SU-DHL-6 (cell line): ENCODE measurements at regions not wholly inside any gene's neighbourhood (a gene's known extent, or its start where the extent isn't known, plus 50 kb on each side); places are given as distances from the start of the nearest gene placed in this dataset.

Experiments used
- H2AFZ ChIP-seq: fragments of 200-600 bp; sonication (generic); 2 replicates; pipeline ENCODE4 v1.6.1; 2014; ENCODE audit warnings: low read depth, mild to moderate bottlenecking, moderate library complexity, mixed read lengths, antibody characterized with exemption, low read length; ENCODE audit not compliant: severe bottlenecking
- H3F3A ChIP-seq: fragments of 200-600 bp; shearing (Covaris generic); 2 replicates; pipeline ENCODE4 v1.6.0; 2016; ENCODE audit warnings: antibody characterized with exemption, mild to moderate bottlenecking; ENCODE audit not compliant: insufficient read depth
- H3K27ac ChIP-seq: fragments of 200-600 bp; sonication (generic); 2 replicates; pipeline ENCODE4 v1.5.1; 2016; ENCODE audit warnings: low read depth, mild to moderate bottlenecking, low read length, moderate library complexity, mixed read lengths
- H3K27me3 ChIP-seq: fragments of 200-600 bp; sonication (generic), shearing (Covaris generic); 2 replicates; pipeline ENCODE4 v1.6.0; 2014; ENCODE audit warnings: mild to moderate bottlenecking, low read length
- H3K36me3 ChIP-seq: fragments of 200-600 bp; sonication (generic); 2 replicates; pipeline ENCODE4 v1.6.1; 2014; ENCODE audit warnings: mild to moderate bottlenecking, low read length, mixed read lengths
- H3K4me2 ChIP-seq: fragments of 300-600, 200-600 bp; shearing (Covaris generic), sonication (generic); 2 replicates; pipeline ENCODE4 v1.6.0; 2014; ENCODE audit warnings: low read length, low read depth, mild to moderate bottlenecking; ENCODE audit not compliant: poor library complexity, severe bottlenecking
- H3K4me3 ChIP-seq: fragments of 200-600 bp; sonication (generic); 2 replicates; pipeline ENCODE4 v1.5.1; 2014; ENCODE audit warnings: antibody characterized with exemption, low read length, mild to moderate bottlenecking, mixed read lengths; ENCODE audit not compliant: insufficient read depth, poor library complexity, severe bottlenecking
- H3K79me2 ChIP-seq: fragments of 200-600 bp; sonication (generic); 2 replicates; pipeline ENCODE4 v1.6.1; 2014; ENCODE audit warnings: mild to moderate bottlenecking, low read length, moderate library complexity; ENCODE audit not compliant: insufficient read depth
- H3K9ac ChIP-seq: fragments of 200-600 bp; sonication (generic); 2 replicates; pipeline ENCODE4 v1.7.0; 2014; ENCODE audit warnings: mild to moderate bottlenecking, low read length
- H3K9me2 ChIP-seq: fragments of 200-600 bp; sonication (generic); replicated peaks from 2 replicates; pipeline ENCODE4 v1.6.1; 2014; ENCODE audit warnings: low read length; ENCODE audit not compliant: insufficient read depth
- H3K9me3 ChIP-seq: fragments of 200-600 bp; sonication (generic); 2 replicates; pipeline ENCODE4 v1.6.1; 2014; ENCODE audit warnings: low read length, mixed read lengths; ENCODE audit not compliant: insufficient read depth
- H4K20me1 ChIP-seq: fragments of 200-600 bp; sonication (generic); 2 replicates; pipeline ENCODE4 v1.6.1; 2014; ENCODE audit warnings: low read depth, mild to moderate bottlenecking, antibody characterized with exemption, low read length, moderate library complexity, mixed read lengths
- EZH2phosphoT487 ChIP-seq: fragments of 200-600 bp; sonication (generic), shearing (Covaris generic); conservative IDR thresholded peaks from 2 replicates; pipeline ENCODE4 v1.6.1; 2018; ENCODE audit warnings: mild to moderate bottlenecking, antibody characterized with exemption, low read length, moderate library complexity, mixed read lengths
- TF ChIP-seq, protein P1 (sequence below): fragments of 200-600 bp; sonication (generic); IDR thresholded peaks from one replicate; pipeline ENCODE4 v1.5.1; 2017; ENCODE audit warnings: antibody characterized with exemption, mild to moderate bottlenecking, low read length, moderate library complexity; ENCODE audit not compliant: insufficient read depth, poor library complexity, severe bottlenecking

DNA sequence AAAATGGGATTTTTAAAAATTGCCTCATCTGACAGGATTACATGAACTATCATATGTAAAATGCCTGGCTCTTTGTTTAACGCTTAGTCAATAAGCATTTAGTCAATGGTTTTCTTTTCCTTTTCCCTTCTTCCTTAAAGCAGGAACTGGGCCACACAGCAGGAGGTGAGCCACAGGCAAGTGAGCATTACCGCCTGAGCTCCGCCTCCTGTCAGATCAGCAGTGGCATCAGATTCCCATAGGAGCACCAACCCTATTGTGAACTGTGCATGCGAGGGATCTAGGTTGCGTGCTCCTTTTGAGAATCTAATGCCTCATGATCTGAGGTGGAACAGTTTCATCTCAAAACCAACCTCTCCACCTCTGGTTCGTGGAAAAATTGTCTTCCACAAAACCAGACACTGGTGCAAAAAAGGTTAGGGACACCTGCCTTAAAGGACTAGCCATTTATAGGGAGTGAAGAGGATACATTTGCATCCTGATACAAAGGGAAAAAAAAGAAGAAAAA lies 306.1 kb downstream of the FBXW7 start:
- TF ChIP-seq, protein P1, sequence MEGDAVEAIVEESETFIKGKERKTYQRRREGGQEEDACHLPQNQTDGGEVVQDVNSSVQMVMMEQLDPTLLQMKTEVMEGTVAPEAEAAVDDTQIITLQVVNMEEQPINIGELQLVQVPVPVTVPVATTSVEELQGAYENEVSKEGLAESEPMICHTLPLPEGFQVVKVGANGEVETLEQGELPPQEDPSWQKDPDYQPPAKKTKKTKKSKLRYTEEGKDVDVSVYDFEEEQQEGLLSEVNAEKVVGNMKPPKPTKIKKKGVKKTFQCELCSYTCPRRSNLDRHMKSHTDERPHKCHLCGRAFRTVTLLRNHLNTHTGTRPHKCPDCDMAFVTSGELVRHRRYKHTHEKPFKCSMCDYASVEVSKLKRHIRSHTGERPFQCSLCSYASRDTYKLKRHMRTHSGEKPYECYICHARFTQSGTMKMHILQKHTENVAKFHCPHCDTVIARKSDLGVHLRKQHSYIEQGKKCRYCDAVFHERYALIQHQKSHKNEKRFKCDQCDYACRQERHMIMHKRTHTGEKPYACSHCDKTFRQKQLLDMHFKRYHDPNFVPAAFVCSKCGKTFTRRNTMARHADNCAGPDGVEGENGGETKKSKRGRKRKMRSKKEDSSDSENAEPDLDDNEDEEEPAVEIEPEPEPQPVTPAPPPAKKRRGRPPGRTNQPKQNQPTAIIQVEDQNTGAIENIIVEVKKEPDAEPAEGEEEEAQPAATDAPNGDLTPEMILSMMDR, result no peak
- no peak for TF ChIP-seq EZH2phosphoT487
- Histone ChIP-seq H3K4me2 (no peak overlapping the region), H3K4me3 (no peak overlapping the region), H3K27me3 (no peaks in the 10 kb centered on the region), H3K9ac (no peak overlapping the region), H3K27ac (no peak overlapping the region), H3K36me3 (no peaks in the 10 kb centered on the region), H3K9me2 (no peaks in the 10 kb centered on the region), H3K79me2 (no peaks in the 10 kb centered on the region), H3F3A (no peaks in the 10 kb centered on the region), H2AFZ (no peak overlapping the region), H3K9me3 (no peaks in the 10 kb centered on the region), H4K20me1 (no peaks in the 10 kb centered on the region)

- Histone ChIP-seq H4K20me1 (no peaks in the 10 kb centered on the region), H3K9ac (no peak overlapping the region), H3K9me2 (no peaks in the 10 kb centered on the region), H3K79me2 (no peaks in the 10 kb centered on the region), H3K27ac (no peak overlapping the region), H3K4me3 (no peak overlapping the region), H3K36me3 (no peaks in the 10 kb centered on the region), H3K27me3 (no peaks in the 10 kb centered on the region), H2AFZ (no peak overlapping the region), H3K4me2 (no peak overlapping the region), H3K9me3 (no peaks in the 10 kb centered on the region), H3F3A (no peaks in the 10 kb centered on the region)
- TF ChIP-seq EZH2phosphoT487, result no peak
- TF ChIP-seq, protein P1, result no peak
Observed at GRCh38 chr4:152225680-152226079, 310.2 kb downstream of the FBXW7 start.

DNA sequence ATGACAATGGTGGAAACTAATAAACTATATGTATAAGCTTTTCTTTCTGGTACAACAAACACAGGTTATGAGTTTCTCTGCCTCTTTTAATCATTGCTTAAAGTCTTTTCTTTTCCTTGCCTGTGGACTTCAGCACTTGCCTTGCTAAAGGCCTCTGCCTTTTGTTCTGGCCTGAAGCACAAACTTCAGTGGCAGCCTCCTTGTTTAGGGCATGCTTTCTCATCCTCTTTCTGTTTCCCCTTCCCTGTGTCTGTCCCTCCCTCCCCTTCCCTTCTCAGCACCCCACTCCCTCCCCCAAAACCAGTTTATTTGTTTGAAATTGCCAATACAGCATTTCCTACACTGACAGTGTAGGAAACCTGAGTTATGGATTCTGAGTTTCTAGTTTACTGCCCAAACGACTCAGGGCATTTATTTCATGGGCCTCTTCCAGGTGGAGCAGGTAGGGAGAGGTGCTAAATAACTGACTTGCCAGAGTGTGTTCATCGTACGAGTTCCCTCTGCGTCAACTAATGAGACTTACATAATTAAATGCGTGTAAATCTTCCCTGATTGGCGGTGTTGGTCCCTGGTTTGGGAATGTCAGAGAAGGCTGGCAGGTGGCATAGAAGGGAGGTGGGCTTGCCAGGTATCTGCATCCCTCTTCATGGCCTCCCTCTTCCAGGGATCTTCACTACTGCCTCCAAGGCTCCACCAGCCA lies 311.0 kb downstream of the FBXW7 start:
- Histone ChIP-seq H3K9me3 (no peaks in the 10 kb centered on the region), H4K20me1 (no peaks in the 10 kb centered on the region), H2AFZ (no peak overlapping the region), H3F3A (no peaks in the 10 kb centered on the region), H3K4me3 (no peak overlapping the region), H3K27ac (no peak overlapping the region), H3K27me3 (no peaks in the 10 kb centered on the region), H3K9ac (no peak overlapping the region), H3K79me2 (no peaks in the 10 kb centered on the region), H3K36me3 (no peaks in the 10 kb centered on the region), H3K9me2 (no peaks in the 10 kb centered on the region), H3K4me2 (no peak overlapping the region)
- TF ChIP-seq EZH2phosphoT487, result no peak
- TF ChIP-seq, protein P1, result no peak
